ENCODE measurements at regions not wholly inside any gene's neighbourhood (a gene's known extent, or its start where the extent isn't known, plus 50 kb on each side); places are given as distances from the start of the nearest gene placed in this dataset.

- intact Hi-C loops (cut with micrococcal nuclease; ENCODE audit: unreplicated experiment) (no loop called here), in situ Hi-C loops (cut with HindIII; ENCODE audit: extremely low pct_ligation_motif_present, low pct_unique_long_range_greater_than_20kb) (no loop called here)
- FAIRE-seq = no peak
- Histone ChIP-seq H3K4me1 (ENCODE audit: insufficient read depth, low read length) (no peaks in the 10 kb centered on the region), H3K4me2 (ENCODE audit: low read depth, low read length) (no peak overlapping the region), H3K27ac (ENCODE audit: extremely low read length, insufficient read depth, low read length) (no peak overlapping the region), H3K4me3 (replicated peaks in 1 of 3; ENCODE audit: insufficient read depth in 1 of 3, low read depth in 2 of 3, low read length in 3 of 3) (no peak overlapping the region), H3K36me3 (replicated peaks in 1 of 2; ENCODE audit: control insufficient read depth in 1 of 2, insufficient read depth in 2 of 2, low read length in 2 of 2) (no peaks in the 10 kb centered on the region), H3K9ac (ENCODE audit: insufficient read depth, low read depth, low read length) (no peak overlapping the region), H3K9me3 (ENCODE audit: low read length) (no peaks in the 10 kb centered on the region), H2AFZ (ENCODE audit: low read length) (no peak overlapping the region), H3K79me2 (ENCODE audit: insufficient read depth, low read length) (no peaks in the 10 kb centered on the region), H4K20me1 (ENCODE audit: insufficient read depth, low read length) (no peaks in the 10 kb centered on the region), H3K27me3 (ENCODE audit: control insufficient read depth in 1 of 2, insufficient read depth in 2 of 2, low read length in 2 of 2) (no peaks in the 10 kb centered on the region)
- TF ChIP-seq POLR2G (IDR thresholded peaks at IDR 0.05; ENCODE audit: low read depth, low read length) = no peak
- TF ChIP-seq ZNF550 (CRISPR knock-in tag; IDR thresholded peaks at IDR 0.05; ENCODE audit: borderline replicate concordance) = no peak
- TF ChIP-seq ZNF556 (CRISPR knock-in tag; IDR thresholded peaks at IDR 0.05; ENCODE audit: borderline replicate concordance) = no peak
- no peak for TF ChIP-seq MIER3 (CRISPR knock-in tag; IDR thresholded peaks at IDR 0.05; ENCODE audit: borderline replicate concordance)
- no peak for TF ChIP-seq ZNF274 (CRISPR knock-in tag; IDR thresholded peaks at IDR 0.05)
- TF ChIP-seq ZNF124 (CRISPR knock-in tag; IDR thresholded peaks at IDR 0.05) = no peak
- ATAC-seq = no peak
- DNase-seq (ENCODE audit: low spot score) = no peak
- ChIA-PET POLR2A (no interaction called here), CTCF (ENCODE audit: low intra/inter-chr PET ratio, low total read pairs) (no interaction called here)
- 27% methylated on average over 5 of the region's 5 CpGs for WGBS (ENCODE audit: low lambda C conversion rate)
- BruUV-seq (replicated peaks) = no TSS peak
Measured at GRCh38 chr1:242872521-242872920, 348.0 kb upstream of the PLD5 start.

GRCh38 chr1:242871471-242872030 is 347.1 kb upstream of the PLD5 start:
- Histone ChIP-seq H3K27me3 (ENCODE audit: control insufficient read depth in 1 of 2, insufficient read depth in 2 of 2, low read length in 2 of 2) (no peaks in the 10 kb centered on the region), H3K36me3 (replicated peaks in 1 of 2; ENCODE audit: control insufficient read depth in 1 of 2, insufficient read depth in 2 of 2, low read length in 2 of 2) (no peaks in the 10 kb centered on the region), H3K4me3 (replicated peaks in 1 of 3; ENCODE audit: insufficient read depth in 1 of 3, low read depth in 2 of 3, low read length in 3 of 3) (no peak overlapping the region), H4K20me1 (ENCODE audit: insufficient read depth, low read length) (no peaks in the 10 kb centered on the region), H2AFZ (ENCODE audit: low read length) (no peak overlapping the region), H3K4me2 (ENCODE audit: low read depth, low read length) (no peak overlapping the region), H3K27ac (ENCODE audit: extremely low read length, insufficient read depth, low read length) (no peak overlapping the region), H3K9ac (ENCODE audit: insufficient read depth, low read depth, low read length) (no peak overlapping the region), H3K9me3 (ENCODE audit: low read length) (no peaks in the 10 kb centered on the region), H3K4me1 (ENCODE audit: insufficient read depth, low read length) (no peaks in the 10 kb centered on the region), H3K79me2 (ENCODE audit: insufficient read depth, low read length) (no peaks in the 10 kb centered on the region)
- ATAC-seq = no peak
- no peak for DNase-seq (ENCODE audit: low spot score)
- intact Hi-C loops (cut with micrococcal nuclease; ENCODE audit: unreplicated experiment) (no loop called here), in situ Hi-C loops (cut with HindIII; ENCODE audit: extremely low pct_ligation_motif_present, low pct_unique_long_range_greater_than_20kb) (no loop called here)
- ChIA-PET POLR2A (no interaction called here), CTCF (ENCODE audit: low intra/inter-chr PET ratio, low total read pairs) (no interaction called here)
- no peak for FAIRE-seq
- BruUV-seq (replicated peaks) = no TSS peak
- WGBS (ENCODE audit: low lambda C conversion rate) = 1% methylated on average over 5 of the region's 5 CpGs
- TF ChIP-seq ZNF639 (CRISPR knock-in tag; conservative IDR thresholded peaks at IDR 0.05) = no peak
- TF ChIP-seq SIX4 (CRISPR knock-in tag; IDR thresholded peaks at IDR 0.05) = no peak
- TF ChIP-seq THRA (CRISPR knock-in tag; IDR thresholded peaks at IDR 0.05; ENCODE audit: borderline replicate concordance) = no peak
- TF ChIP-seq ZNF513 (CRISPR knock-in tag; conservative IDR thresholded peaks at IDR 0.05) = no peak
- TF ChIP-seq ZNF451 (CRISPR knock-in tag; IDR thresholded peaks at IDR 0.05) = no peak
- no peak for TF ChIP-seq KDM5A (IDR thresholded peaks at IDR 0.05; ENCODE audit: borderline replicate concordance, low read length)
- no peak for TF ChIP-seq FOXP1 (IDR thresholded peaks at IDR 0.05)
- no peak for TF ChIP-seq FOXP1 (CRISPR knock-in tag; IDR thresholded peaks at IDR 0.05)
- TF ChIP-seq ZSCAN30 (CRISPR knock-in tag; IDR thresholded peaks at IDR 0.05) = no peak
- no peak for TF ChIP-seq EHMT2 (IDR thresholded peaks at IDR 0.05; ENCODE audit: borderline replicate concordance, low read depth, low read length)
- no peak for TF ChIP-seq ZNF350 (CRISPR knock-in tag; IDR thresholded peaks at IDR 0.05; ENCODE audit: borderline replicate concordance, low read depth)
